NCI-H510A treated with DMSO at 0.1 percent for 48 hours (cell line): ENCODE measurements at regions not wholly inside any gene's neighbourhood (a gene's known extent, or its start where the extent isn't known, plus 50 kb on each side); places are given as distances from the start of the nearest gene placed in this dataset.

Source experiments
- DNase-seq: peaks from one replicate; lab custom pipeline; 2025; lab: John Stamatoyannopoulos, UW

DNA sequence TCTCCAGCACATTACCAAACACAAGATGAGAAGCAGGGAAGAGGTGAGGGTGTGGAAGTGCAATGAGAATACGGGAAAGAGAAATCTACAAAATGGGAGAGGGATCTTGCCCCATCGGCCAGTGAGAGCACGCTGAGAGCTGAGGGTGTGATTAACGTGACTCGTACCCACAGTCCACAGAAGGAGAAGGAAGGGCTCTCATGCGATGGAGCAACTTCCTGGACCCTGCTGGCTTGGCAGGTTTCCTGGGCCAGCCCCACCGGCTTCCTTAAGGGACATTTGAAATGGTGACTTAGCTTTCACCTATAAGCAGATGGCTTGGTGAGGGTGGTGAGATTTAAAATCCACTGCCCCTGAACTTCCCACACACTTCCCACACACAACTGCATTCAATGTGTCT, 740.1 kb downstream of the UQCRFS1 start:
- no peak for DNase-seq

DNA sequence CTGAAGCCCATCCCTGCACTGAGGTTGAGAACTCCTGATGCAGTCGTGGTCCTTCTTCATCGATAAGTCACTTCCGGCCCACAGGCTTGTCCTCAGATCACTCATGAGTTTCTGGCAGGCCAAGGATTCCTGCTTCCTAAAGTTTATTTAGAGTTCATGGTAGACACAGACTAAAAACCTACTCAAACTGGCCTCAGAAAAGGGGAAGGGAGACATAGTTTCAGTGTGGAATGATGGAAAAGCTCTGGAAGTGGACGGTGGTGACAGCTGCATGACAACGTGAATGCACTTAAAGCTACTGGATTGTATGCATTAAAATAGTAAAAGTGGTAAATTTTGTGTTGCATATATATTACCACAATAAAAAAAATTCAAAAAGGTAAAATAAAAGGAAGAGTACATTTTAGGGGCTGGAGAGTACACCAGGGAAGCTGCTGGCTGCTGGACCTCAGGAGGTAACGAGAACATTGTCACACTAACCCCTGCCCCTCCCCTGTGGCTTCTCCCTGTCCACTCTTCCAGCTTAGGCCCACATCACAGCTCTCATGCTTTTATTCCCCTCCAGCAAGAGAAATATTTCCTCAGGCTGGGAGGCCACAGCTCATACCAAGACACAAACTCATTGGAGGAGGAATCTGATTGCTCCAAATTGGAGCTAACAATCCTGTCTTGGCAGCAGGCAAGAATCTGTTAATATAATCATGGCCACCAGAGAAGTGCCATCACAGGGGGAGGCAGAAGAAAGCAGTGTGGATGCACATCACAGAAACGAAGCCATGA, 741.0 kb downstream of the UQCRFS1 start:
- no peak for DNase-seq

DNA sequence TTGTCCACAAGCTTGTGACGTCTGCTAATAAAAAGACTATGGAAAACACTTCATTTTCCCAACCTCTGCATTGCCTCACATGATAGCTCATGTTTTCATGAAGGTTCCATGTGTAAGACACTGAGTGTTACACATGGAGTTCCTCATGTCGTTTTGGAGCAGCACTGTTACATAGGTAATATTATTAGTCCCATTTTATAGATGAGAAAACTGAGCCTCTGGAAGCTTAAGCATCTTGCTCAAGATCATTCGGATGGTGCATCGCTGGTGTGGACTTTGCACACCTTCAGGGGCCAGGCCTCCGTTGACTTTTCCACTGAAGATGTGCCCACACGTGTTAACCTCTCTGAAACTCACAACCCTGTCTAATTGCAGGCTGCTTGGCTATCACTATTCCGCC, 743.4 kb downstream of the UQCRFS1 start:
- DNase-seq: no peak

DNA sequence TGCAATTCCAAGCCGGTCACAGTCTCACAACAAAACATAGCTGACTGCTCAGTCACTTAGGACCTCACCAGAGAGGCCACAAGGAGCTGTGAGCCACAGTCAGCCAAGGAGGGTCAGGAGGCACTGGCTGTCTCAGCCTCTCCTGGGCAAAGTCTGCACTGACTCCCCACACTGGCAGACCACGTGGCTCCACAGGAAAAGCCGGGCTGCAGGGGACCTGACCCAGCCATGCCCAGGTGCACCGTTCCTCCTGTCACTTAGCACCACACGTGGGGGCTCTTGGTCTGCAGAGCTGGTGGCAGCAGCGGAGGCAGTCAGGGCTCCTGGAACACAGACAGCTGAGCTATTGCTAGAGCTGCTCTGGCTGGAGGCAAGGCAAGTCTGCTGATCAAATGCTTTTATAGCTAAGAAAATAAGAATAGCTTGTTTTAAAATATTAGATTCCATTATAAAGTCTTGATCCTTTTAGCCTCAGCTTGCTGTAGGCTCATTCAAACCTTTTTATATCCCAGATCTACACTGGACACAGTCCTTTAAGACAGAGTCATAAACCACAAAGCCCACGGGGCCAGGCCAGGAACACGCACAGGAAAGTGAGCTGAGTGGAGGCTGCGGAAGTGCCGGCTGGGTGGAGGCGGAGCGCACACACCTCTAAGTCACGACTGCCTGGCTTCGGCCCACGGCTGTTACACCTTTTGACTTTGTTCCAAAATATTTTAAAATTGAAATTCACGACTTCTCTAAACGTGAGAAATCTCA, 744.1 kb downstream of the UQCRFS1 start:
- DNase-seq: no peak

DNA sequence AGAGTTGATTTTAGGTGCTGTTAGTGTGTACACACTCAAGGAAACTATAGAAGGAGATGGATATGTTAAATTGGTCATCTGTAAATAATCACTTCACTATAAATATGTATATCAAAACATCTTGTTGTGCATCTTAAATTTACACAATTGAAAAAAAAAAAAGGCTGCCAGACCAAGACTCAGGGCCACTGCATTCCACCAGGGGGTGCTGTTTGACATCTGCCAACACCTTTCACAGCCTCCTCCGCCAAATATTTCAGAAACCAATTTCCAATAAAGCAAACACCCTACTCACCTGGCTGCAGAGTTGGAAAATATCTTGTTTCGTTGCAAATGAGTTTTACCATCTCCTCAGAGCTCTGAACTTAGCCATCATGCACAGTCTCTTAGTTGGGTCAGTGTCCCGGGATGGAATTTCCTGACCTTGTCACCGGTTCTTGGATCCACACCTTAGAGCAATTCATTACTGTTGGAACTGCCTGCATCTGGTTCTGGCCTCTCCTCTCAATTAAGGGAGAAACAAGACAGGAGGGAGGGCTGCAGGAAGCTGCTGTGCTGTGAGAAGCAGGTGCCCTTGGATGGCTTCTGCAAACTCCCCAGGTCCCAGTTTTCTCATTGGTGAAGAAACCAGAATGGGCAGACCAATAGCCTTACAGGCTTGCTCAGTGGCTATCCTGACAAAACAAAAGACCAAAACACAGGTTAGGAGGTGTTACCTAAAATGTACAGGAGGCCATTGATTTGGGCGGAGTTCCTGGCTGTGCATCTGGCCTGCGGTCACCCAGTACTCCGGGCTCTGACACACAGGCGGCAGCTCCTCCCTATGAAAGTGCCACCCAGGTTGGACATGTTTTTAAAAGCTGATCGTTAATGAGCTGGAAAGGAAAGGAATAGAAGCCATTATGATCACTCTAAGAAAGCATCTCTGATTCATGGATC, 746.6 kb downstream of the UQCRFS1 start:
- no peak for DNase-seq

DNA sequence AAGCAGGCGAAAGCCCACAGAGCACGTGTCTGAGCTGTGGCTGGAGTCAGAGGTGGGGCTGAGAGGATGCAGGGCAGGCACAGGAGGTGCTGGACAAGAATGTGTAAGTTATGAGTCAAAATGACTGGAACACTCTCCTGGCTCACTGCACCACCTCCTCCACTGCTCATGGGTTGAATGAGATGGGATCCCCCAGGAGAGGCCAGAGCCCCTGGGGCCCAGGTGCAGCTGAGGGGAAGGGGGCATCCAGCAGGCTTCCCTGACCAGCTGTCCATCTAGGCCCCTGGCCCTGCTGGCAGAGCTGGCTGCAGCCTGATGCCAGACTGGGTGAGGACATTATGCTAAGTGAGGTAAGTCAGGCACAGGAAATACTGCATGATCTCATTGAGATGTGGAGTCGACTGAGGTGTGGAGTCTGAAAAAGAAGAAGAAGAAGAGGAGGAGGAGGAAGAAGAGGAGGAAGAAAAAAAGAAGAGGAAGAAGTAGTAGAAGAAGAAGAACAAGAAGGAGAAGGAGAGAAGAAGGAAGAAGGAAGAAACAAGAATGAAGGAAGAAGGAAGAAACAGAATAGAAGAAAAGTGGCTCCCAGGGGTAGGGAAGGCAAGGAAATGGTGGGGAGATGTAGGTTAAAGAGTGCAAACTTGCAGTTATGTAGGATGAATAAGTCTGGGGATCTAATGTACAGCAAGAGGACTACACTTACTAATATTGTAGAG, 747.4 kb downstream of the UQCRFS1 start:
- no peak for DNase-seq

DNA sequence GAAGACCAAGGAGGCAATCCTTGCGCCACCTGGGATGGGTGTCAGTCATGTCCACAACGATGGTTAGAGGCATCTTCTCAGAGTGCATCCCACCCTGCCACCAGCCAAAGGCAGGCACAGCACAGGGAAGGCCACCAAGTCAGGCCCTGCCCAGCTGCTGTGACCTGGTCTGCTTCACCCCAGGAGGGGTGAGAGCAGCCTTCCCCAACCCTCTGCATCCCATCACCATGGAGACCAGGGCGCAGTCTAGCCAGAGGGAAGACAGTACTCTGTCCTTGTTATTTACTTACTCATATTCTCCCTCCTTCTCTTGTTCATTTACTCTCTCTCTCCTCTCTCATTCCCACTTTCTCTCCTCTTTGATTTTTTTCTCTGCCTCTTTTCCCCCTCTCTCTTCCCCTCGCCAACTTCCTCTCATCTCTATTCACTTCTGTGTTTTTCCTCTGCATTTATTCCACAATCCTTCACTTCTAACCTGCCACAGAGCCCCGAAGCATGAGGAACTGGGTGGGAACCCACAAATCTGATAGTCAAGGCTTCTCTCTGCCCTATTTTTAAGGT, 749.4 kb downstream of the UQCRFS1 start:
- DNase-seq: no peak

DNA sequence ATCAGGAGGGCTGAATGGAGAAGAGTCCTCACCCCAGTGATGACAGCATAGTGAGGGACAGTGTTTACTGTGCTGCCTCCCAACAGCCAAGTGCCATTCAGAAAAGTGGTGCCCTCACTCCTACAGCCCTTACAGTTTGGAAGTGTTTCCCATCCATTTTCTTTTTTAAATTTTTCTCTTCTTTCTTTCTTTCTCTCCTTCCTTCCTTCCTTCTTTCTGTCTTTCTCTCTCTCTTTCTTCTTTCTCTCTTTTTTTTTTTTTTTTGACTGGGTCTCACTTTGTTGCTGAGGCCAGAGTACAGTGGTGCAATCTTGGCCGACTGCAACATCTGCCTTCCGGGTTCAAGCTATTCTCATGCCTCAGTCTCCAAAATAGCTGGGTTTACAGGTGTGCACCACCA, 755.3 kb downstream of the UQCRFS1 start:
- no peak for DNase-seq

DNA sequence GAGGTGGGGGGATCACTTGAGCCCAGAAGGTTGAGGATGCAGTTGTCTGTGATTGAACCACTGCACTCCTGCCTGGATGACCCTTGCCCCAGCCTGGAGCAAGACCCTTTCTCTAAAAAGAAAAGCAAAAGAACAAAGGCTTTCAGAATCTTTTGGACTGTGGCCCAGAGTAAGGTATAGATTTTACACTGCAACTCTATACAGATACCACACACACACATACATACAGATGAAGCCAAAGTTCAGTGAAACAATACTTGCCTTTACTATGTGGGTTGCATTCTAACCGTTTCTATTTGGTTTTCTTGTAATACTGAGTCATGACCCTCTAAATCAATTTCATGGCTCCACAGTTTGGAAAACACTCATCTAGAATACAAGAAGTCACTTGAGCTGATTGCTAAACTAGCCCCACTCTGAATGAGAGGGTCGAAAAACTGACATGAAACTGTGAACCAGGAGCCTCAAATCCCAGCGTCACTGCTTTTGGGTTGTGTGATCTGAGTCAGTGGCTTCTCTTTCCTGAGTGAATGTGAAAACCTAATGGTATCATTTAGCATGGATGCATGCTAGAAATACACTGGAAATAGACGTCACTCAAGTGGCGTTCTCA, 756.1 kb downstream of the UQCRFS1 start:
- no peak for DNase-seq

DNA sequence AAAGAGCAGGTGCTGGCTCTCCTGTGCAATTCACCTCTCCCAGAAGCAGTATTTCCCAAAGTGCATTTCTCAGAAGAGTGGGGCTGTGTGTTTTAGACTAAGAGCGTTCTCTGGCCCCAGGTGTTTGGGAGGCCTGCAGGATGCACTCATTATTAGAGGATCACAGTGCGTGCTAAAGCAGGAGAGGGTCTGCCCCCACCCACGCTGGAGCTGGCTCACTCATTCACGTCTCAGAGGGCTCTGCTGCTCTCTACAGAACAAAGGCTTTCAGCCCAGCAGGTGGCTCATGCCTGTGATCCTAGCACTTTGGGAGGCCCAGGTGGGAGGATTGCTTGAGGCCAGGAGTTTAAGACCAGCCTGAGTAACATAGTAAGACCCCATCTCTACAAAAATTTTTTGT, 756.7 kb downstream of the UQCRFS1 start:
- no peak for DNase-seq

DNA sequence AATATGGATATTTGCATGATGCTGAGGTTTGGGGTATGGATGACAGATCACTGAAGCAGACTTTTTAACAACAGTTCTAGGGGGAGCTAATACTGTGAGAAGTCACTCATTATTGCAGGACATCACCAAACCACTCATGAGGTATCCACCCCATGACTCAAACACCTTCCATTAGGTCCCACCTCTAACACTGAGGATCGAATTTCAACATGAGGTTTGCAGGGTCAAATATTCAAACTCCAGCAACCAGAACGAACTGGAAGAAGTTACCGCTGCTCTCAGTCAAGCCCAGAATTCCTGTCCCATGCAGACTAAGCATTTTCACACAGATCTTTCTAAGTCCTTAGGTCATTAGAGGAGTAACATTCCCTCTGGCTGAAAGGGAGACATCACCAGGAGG, 758.9 kb downstream of the UQCRFS1 start:
- no peak for DNase-seq

DNA sequence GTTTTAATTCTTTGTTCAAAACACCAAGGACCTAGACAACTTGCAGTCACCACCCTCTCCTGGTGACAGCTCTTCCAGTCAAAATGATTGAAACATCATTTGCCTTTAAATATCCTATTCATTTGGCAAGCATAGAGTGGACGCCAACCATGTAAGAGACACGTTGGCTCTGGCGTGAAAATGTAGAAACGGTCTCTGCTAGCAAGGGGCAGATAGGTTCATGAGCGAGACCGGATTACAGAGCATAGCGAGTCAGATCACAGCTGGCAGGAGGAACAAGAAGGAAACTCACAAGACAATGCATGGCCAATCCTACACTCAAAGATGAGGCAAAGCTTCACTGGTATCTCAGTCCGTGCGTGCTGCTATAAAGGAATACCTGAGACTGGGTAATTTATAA, 759.5 kb downstream of the UQCRFS1 start:
- DNase-seq: no peak

DNA sequence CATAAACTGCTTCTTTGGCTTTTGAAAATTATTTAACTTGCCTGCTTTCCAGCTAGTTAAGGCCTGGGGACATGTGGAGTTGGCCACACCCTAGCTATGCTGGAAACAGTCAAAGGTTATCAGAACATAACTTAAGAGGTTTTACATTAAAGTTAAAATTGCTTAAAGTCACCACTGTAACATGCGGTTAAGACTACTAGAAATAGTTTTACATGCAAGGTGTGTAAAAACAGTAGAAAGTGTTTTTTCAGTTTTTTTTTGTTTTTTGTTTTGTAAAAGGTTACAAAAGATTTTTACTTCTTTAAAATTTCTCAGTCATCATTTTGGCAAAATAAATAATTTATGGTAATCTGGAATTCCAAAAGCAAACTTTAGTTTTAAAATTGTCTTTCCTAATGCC, 763.1 kb downstream of the UQCRFS1 start:
- DNase-seq: no peak

DNA sequence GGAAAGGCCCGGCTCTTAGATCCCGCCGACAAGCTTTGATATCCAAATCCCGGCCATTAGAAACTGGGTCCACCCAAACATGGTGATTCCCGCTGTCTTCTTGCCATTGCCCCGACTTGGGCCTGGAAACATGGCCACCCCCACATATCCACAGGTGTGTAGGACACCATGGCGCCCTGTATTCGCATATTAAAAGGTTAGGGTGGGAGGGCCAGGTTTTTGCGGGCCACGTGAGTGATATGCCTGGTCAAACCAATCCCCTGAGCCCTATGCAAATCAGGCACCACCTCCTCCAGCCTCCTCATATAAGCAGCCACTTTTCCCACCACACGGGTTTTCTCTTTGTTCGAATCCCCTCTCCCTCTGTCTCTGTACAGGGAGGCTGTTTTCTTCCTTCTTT, 766.4 kb downstream of the UQCRFS1 start:
- no peak for DNase-seq

DNA sequence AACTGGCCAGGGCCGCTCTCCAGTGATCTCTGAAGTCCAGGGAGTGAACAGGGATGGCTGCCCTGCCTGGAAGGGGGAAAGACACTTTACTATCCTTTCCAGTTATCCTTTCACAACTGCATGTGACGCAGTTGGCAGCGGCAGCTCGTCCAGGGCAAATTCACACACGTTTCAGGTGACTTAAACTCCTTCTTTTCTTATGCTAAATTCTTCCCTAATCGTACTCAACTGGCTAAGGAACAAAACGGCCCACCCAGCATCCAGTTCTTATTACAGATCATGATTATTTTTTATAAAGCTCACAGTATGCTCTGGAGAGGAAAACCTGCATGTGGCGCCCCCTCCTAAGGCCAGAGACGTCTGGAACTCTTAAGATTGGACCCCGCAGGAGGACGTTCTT, 767.1 kb downstream of the UQCRFS1 start:
- no peak for DNase-seq

DNA sequence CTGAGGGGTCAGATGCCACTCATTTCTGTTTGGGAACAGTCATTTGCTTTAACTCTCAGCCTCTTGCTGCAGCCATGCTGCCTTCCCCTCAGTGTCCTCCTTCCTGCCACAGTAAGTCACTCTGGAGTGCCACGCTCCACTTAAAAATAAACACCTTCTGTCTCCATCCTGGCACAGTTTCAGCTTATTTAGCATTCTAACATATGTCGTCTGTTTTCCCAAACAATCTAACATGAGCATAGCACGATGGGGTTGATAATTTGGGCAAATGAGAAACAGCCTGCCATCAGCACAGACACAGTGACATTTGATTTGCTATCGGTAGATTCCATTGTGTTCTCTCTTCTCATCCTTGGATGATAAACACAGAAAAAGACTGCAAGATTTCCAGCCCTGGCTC, 768.6 kb downstream of the UQCRFS1 start:
- no peak for DNase-seq

DNA sequence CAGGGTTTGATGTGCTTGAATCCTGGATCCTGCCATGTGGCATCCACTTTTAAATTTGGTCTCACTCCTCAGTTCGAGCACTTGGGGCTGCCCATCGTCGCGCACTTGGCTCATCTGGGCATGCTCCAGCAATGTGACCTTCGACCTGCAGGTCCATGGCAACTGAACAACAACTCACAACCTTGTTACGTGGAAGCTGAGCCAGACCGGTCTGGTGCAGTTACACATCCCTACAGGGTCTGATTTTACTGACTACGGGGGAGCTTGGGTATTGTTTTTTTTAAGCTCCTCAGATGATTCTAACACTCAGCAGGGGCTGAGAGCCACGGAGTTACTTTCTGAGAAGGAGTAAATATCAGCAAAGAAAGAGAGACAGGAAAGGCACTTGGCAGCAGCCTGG, 769.6 kb downstream of the UQCRFS1 start:
- no peak for DNase-seq

DNA sequence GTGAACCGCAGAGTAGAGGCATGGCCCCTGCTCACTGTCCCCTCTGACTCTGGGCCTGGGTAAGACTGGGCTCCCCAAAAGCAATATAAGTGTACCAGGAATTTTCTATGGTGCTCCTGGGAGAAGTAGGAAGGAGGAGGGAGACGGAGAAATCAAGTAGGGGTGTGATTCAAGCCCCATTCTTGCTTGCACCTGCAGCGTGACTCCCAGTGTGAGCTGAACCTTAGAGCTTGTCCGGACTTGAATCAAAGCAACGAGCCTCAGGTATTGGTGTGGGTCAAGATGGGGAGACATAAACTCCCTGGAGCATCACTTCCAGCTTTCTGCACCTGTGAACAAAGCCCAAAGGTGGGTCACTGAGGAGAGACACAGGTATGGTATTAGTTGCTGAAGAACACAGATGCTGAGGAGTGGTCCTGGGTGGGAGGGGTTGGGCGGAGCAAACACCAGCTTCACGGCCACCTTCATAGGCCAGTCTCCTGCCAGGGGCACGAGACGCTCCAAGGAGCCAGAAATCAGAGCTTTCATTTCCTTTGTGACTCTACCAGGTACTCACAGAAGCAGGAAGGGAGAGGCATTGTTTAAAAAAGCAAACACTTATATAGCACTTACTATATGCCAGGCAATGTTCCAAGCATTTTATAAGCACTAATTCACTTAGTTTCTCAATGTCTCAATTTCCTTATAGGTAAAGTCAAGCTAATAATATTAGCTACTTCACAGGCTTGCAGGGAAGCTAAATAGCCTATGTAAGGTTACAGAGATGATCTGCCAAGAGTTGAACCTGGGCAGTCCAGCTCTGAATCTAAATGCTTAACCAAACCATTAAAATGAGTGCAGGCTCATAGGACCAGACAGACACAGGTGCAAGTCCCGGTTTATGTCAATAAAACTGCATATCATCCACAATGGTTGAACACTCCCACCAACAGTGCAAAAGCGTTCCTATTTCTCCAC, 775.3 kb downstream of the UQCRFS1 start:
- DNase-seq: no peak

DNA sequence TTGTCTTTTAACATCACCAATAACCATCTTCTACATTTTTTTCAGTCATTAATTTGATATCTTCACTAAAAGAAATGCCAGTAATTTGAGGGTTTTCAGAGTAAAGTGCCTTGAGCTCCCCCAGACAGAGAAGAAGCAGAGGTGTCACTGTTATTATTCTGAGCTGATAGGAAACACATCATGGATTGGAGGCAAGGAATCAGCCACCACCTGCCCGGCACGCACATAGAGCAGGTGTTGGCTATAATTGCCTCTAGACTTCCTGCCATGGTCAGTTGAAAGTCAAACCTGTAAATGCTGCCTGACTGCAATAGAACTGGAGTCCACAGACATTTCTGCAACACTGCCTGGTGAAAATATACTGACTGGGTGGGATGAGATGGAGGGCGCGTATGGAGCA, 776.6 kb downstream of the UQCRFS1 start:
- DNase-seq: no peak
